ENCODE measurements at regions not wholly inside any gene's neighbourhood (a gene's known extent, or its start where the extent isn't known, plus 50 kb on each side); places are given as distances from the start of the nearest gene placed in this dataset.

DNA sequence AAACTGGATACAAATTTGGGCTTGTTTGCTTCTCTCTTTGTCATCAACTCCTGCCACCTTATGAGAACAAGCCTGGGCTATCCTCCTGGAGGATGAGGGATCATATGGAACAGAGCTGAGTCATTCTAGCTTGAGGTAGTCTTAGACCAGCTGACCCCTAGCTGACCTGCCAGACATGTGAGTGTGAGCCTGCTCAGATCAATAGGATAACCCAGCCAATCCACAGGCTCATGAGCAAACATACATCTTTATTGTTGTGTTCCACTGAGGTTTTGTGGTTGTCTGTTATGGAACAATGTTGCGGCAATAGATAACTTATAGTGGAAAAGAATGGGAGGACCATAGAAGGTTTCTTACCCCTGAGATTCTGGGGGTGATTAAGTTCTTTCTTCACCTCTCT, 54.5 kb upstream of the FAM180A start:
- H3K79me2 ChIP-seq (replicated peaks; ENCODE audit: insufficient read depth): no peaks in the 10 kb centered on the region
- no peak for TF ChIP-seq POLR2AphosphoS5 (IDR thresholded peaks at IDR 0.05; ENCODE audit: low read depth)
- no peak for TF ChIP-seq EZH2phosphoT487 (IDR thresholded peaks at IDR 0.05; ENCODE audit: unreplicated experiment)
- TF ChIP-seq NANOG (IDR thresholded peaks at IDR 0.05; ENCODE audit: borderline replicate concordance): no peak
- TF ChIP-seq ZNF331 (CRISPR knock-in tag; IDR thresholded peaks at IDR 0.05; ENCODE audit: low read depth): no peak
- TF ChIP-seq, protein P1, sequence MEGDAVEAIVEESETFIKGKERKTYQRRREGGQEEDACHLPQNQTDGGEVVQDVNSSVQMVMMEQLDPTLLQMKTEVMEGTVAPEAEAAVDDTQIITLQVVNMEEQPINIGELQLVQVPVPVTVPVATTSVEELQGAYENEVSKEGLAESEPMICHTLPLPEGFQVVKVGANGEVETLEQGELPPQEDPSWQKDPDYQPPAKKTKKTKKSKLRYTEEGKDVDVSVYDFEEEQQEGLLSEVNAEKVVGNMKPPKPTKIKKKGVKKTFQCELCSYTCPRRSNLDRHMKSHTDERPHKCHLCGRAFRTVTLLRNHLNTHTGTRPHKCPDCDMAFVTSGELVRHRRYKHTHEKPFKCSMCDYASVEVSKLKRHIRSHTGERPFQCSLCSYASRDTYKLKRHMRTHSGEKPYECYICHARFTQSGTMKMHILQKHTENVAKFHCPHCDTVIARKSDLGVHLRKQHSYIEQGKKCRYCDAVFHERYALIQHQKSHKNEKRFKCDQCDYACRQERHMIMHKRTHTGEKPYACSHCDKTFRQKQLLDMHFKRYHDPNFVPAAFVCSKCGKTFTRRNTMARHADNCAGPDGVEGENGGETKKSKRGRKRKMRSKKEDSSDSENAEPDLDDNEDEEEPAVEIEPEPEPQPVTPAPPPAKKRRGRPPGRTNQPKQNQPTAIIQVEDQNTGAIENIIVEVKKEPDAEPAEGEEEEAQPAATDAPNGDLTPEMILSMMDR (conservative IDR thresholded peaks at IDR 0.05; ENCODE audit: low read depth in 2 of 2): no peak
- TF ChIP-seq, protein P2, sequence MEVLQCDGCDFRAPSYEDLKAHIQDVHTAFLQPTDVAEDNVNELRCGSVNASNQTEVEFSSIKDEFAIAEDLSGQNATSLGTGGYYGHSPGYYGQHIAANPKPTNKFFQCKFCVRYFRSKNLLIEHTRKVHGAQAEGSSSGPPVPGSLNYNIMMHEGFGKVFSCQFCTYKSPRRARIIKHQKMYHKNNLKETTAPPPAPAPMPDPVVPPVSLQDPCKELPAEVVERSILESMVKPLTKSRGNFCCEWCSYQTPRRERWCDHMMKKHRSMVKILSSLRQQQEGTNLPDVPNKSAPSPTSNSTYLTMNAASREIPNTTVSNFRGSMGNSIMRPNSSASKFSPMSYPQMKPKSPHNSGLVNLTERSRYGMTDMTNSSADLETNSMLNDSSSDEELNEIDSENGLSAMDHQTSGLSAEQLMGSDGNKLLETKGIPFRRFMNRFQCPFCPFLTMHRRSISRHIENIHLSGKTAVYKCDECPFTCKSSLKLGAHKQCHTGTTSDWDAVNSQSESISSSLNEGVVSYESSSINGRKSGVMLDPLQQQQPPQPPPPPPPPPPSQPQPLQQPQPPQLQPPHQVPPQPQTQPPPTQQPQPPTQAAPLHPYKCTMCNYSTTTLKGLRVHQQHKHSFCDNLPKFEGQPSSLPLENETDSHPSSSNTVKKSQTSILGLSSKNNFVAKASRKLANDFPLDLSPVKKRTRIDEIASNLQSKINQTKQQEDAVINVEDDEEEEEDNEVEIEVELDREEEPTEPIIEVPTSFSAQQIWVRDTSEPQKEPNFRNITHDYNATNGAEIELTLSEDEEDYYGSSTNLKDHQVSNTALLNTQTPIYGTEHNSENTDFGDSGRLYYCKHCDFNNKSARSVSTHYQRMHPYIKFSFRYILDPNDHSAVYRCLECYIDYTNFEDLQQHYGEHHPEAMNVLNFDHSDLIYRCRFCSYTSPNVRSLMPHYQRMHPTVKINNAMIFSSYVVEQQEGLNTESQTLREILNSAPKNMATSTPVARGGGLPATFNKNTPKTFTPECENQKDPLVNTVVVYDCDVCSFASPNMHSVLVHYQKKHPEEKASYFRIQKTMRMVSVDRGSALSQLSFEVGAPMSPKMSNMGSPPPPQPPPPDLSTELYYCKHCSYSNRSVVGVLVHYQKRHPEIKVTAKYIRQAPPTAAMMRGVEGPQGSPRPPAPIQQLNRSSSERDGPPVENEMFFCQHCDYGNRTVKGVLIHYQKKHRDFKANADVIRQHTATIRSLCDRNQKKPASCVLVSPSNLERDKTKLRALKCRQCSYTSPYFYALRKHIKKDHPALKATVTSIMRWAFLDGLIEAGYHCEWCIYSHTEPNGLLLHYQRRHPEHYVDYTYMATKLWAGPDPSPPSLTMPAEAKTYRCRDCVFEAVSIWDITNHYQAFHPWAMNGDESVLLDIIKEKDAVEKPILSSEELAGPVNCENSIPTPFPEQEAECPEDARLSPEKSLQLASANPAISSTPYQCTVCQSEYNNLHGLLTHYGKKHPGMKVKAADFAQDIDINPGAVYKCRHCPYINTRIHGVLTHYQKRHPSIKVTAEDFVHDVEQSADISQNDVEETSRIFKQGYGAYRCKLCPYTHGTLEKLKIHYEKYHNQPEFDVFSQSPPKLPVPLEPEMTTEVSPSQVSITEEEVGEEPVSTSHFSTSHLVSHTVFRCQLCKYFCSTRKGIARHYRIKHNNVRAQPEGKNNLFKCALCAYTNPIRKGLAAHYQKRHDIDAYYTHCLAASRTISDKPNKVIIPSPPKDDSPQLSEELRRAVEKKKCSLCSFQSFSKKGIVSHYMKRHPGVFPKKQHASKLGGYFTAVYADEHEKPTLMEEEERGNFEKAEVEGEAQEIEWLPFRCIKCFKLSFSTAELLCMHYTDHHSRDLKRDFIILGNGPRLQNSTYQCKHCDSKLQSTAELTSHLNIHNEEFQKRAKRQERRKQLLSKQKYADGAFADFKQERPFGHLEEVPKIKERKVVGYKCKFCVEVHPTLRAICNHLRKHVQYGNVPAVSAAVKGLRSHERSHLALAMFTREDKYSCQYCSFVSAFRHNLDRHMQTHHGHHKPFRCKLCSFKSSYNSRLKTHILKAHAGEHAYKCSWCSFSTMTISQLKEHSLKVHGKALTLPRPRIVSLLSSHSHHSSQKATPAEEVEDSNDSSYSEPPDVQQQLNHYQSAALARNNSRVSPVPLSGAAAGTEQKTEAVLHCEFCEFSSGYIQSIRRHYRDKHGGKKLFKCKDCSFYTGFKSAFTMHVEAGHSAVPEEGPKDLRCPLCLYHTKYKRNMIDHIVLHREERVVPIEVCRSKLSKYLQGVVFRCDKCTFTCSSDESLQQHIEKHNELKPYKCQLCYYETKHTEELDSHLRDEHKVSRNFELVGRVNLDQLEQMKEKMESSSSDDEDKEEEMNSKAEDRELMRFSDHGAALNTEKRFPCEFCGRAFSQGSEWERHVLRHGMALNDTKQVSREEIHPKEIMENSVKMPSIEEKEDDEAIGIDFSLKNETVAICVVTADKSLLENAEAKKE (CRISPR knock-in tag; IDR thresholded peaks at IDR 0.05): no peak
- no peak for TF ChIP-seq EZH2 (IDR thresholded peaks at IDR 0.05; ENCODE audit: low read depth, unreplicated experiment)
- TF ChIP-seq ZNF114 (CRISPR knock-in tag; IDR thresholded peaks at IDR 0.05): no peak
- TF ChIP-seq, protein P3, sequence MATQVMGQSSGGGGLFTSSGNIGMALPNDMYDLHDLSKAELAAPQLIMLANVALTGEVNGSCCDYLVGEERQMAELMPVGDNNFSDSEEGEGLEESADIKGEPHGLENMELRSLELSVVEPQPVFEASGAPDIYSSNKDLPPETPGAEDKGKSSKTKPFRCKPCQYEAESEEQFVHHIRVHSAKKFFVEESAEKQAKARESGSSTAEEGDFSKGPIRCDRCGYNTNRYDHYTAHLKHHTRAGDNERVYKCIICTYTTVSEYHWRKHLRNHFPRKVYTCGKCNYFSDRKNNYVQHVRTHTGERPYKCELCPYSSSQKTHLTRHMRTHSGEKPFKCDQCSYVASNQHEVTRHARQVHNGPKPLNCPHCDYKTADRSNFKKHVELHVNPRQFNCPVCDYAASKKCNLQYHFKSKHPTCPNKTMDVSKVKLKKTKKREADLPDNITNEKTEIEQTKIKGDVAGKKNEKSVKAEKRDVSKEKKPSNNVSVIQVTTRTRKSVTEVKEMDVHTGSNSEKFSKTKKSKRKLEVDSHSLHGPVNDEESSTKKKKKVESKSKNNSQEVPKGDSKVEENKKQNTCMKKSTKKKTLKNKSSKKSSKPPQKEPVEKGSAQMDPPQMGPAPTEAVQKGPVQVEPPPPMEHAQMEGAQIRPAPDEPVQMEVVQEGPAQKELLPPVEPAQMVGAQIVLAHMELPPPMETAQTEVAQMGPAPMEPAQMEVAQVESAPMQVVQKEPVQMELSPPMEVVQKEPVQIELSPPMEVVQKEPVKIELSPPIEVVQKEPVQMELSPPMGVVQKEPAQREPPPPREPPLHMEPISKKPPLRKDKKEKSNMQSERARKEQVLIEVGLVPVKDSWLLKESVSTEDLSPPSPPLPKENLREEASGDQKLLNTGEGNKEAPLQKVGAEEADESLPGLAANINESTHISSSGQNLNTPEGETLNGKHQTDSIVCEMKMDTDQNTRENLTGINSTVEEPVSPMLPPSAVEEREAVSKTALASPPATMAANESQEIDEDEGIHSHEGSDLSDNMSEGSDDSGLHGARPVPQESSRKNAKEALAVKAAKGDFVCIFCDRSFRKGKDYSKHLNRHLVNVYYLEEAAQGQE (IDR thresholded peaks at IDR 0.05; ENCODE audit: unreplicated experiment): no peak
- TF ChIP-seq CREB1 (CRISPR knock-in tag; IDR thresholded peaks at IDR 0.05; ENCODE audit: low read depth): no peak
- TF ChIP-seq STAT1 (IDR thresholded peaks at IDR 0.05; ENCODE audit: unreplicated experiment): no peak
- TF ChIP-seq JUNB (IDR thresholded peaks at IDR 0.05; ENCODE audit: unreplicated experiment): no peak
- TF ChIP-seq, protein P4, sequence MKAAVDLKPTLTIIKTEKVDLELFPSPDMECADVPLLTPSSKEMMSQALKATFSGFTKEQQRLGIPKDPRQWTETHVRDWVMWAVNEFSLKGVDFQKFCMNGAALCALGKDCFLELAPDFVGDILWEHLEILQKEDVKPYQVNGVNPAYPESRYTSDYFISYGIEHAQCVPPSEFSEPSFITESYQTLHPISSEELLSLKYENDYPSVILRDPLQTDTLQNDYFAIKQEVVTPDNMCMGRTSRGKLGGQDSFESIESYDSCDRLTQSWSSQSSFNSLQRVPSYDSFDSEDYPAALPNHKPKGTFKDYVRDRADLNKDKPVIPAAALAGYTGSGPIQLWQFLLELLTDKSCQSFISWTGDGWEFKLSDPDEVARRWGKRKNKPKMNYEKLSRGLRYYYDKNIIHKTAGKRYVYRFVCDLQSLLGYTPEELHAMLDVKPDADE (IDR thresholded peaks at IDR 0.05): no peak
- H4K20me1 ChIP-seq (replicated peaks; ENCODE audit: insufficient read depth): no peaks in the 10 kb centered on the region
- H3K4me1 Mint-ChIP-seq: peaks cover 7% of the 10 kb centered on the region; the same call in 2 of the 3 replicates
- H3K9me3 Mint-ChIP-seq: no peaks in the 10 kb centered on the region
- H3K27ac ChIP-seq (ENCODE audit: low read depth): no peak overlapping the region
- no peak overlapping the region for H3K4me3 ChIP-seq
- no peaks in the 10 kb centered on the region for H3K4me1 ChIP-seq (ENCODE audit: insufficient read depth)
- H3K9me2 ChIP-seq (ENCODE audit: insufficient read depth): peaks cover 3% of the 10 kb centered on the region; the same call in 1 of the 2 replicates
- no peaks in the 10 kb centered on the region for H3K27me3 Mint-ChIP-seq (ENCODE audit: insufficient read depth, low read depth, poor library complexity)
- ATAC-seq (no peak), DNase-seq (ENCODE audit: low spot score) (no peak)
- H3K36me3 Mint-ChIP-seq (ENCODE audit: low read depth): no peaks in the 10 kb centered on the region
- H3F3A ChIP-seq (replicated peaks; ENCODE audit: low read depth): no peaks in the 10 kb centered on the region
- no peaks in the 10 kb centered on the region for H3K27me3 ChIP-seq (ENCODE audit: insufficient read depth)
- no peak overlapping the region for H3K4me3 Mint-ChIP-seq
- no peaks in the 10 kb centered on the region for H3K36me3 ChIP-seq (ENCODE audit: insufficient read depth)
- no peak overlapping the region for H3K27ac Mint-ChIP-seq
- no peak overlapping the region for H3K4me2 ChIP-seq
- no peak overlapping the region for H2AFZ ChIP-seq

All from GM23338 (cell line).